GM23338 (cell line): ENCODE measurements at regions not wholly inside any gene's neighbourhood (a gene's known extent, or its start where the extent isn't known, plus 50 kb on each side); places are given as distances from the start of the nearest gene placed in this dataset.

ENCODE experiments used
- ATAC-seq: fragments of 200-7000 bp; cut with Tn5 transposase; 3 replicates; pipeline ENCODE4 v1.9.1; 2020
- DNase-seq: peaks from one replicate; pipeline ENCODE4 v3.0.0-alpha.2; 2015; ENCODE audit warnings: low spot score
- H2AFZ ChIP-seq: fragments of 200-600 bp; sonication (generic); 2 replicates; pipeline ENCODE4 v1.8.0; 2016; ENCODE audit warnings: antibody characterized with exemption, mild to moderate bottlenecking, moderate library complexity
- H3F3A ChIP-seq: fragments of 200-600 bp; sonication (generic); replicated peaks from 2 replicates; pipeline ENCODE4 v1.8.0; 2017; ENCODE audit warnings: antibody characterized with exemption, mixed run types, low read depth
- H3K27ac ChIP-seq: fragments of 200-600 bp; sonication (generic); 2 replicates; pipeline ENCODE4 v1.6.1; 2016; ENCODE audit warnings: low read depth
- H3K27me3 ChIP-seq: fragments of 200-600 bp; sonication (generic); 2 replicates; pipeline ENCODE4 v1.8.0; 2016; ENCODE audit warnings: mild to moderate bottlenecking, mixed run types, moderate library complexity; ENCODE audit not compliant: insufficient read depth
- H3K36me3 ChIP-seq: fragments of 200-600 bp; sonication (generic); 2 replicates; pipeline ENCODE4 v1.8.0; 2016; ENCODE audit warnings: mild to moderate bottlenecking; ENCODE audit not compliant: insufficient read depth
- H3K4me1 ChIP-seq: fragments of 200-600 bp; sonication (generic); 2 replicates; pipeline ENCODE4 v1.8.0; 2016; ENCODE audit warnings: mild to moderate bottlenecking, moderate library complexity; ENCODE audit not compliant: insufficient read depth
- H3K4me2 ChIP-seq: fragments of 200-600 bp; sonication (generic); 2 replicates; pipeline ENCODE4 v1.7.1; 2017; ENCODE audit warnings: mixed run types
- H3K4me3 ChIP-seq: fragments of 200-600 bp; sonication (generic); 2 replicates; pipeline ENCODE4 v1.6.1; 2016; ENCODE audit warnings: mixed run types
- H3K79me2 ChIP-seq: fragments of 200-600 bp; sonication (generic); replicated peaks from 2 replicates; pipeline ENCODE4 v1.8.0; 2017; ENCODE audit warnings: mild to moderate bottlenecking; ENCODE audit not compliant: insufficient read depth
- H3K9me2 ChIP-seq: fragments of 200-600 bp; sonication (generic); 2 replicates; pipeline ENCODE4 v1.8.0; 2017; ENCODE audit not compliant: insufficient read depth
- H4K20me1 ChIP-seq: fragments of 200-600 bp; sonication (generic); replicated peaks from 2 replicates; pipeline ENCODE4 v1.8.0; 2017; ENCODE audit warnings: mild to moderate bottlenecking; ENCODE audit not compliant: insufficient read depth
- H3K27ac Mint-ChIP-seq: 2 replicates; pipeline ENCODE4 v1.8.0; 2020; ENCODE audit warnings: inconsistent platforms, mild to moderate bottlenecking, moderate library complexity, mixed read lengths
- H3K27me3 Mint-ChIP-seq: 3 replicates; pipeline ENCODE4 v1.8.0; 2022; ENCODE audit warnings: low read depth, mild to moderate bottlenecking, moderate library complexity, mixed read lengths, inconsistent platforms; ENCODE audit not compliant: insufficient read depth, poor library complexity
- H3K36me3 Mint-ChIP-seq: 3 replicates; pipeline ENCODE4 v1.8.0; 2021; ENCODE audit warnings: low read depth, mild to moderate bottlenecking, inconsistent platforms, moderate library complexity, mixed read lengths
- H3K4me1 Mint-ChIP-seq: 3 replicates; pipeline ENCODE4 v1.8.0; 2020; ENCODE audit warnings: mild to moderate bottlenecking, inconsistent platforms, mixed read lengths
- H3K4me3 Mint-ChIP-seq: 3 replicates; pipeline ENCODE4 v1.8.0; 2021; ENCODE audit warnings: moderate library complexity, mild to moderate bottlenecking, inconsistent platforms, mixed read lengths
- H3K9me3 Mint-ChIP-seq: 3 replicates; pipeline ENCODE4 v1.8.0; 2020; ENCODE audit warnings: moderate library complexity, mild to moderate bottlenecking, inconsistent platforms, mixed read lengths
- CREB1 ChIP-seq: fragments of 250-450 bp; sonication (Bioruptor Pico); IDR thresholded peaks from 2 replicates; pipeline ENCODE4 v1.5.0; 2020; ENCODE audit warnings: low read depth, mild to moderate bottlenecking, moderate library complexity
- CTCF ChIP-seq, 2 experiments: fragments of 200-600 bp in 1 of 2; sonication (generic) in 1 of 2; conservative IDR thresholded peaks; 2 replicates each; pipeline versions ENCODE4 v1.5.1 to v1.6.1; 2016 to 2017; ENCODE audit warnings: antibody characterized with exemption in 2 of 2, low read depth in 2 of 2, mild to moderate bottlenecking in 2 of 2, moderate library complexity in 1 of 2
- EZH2 ChIP-seq: fragments of 200-600 bp; sonication (generic); IDR thresholded peaks from one replicate; pipeline ENCODE4 v1.8.0; 2017; ENCODE audit warnings: antibody characterized with exemption, mild to moderate bottlenecking, low read depth; ENCODE audit not compliant: unreplicated experiment
- EZH2phosphoT487 ChIP-seq: fragments of 200-600 bp; sonication (generic); IDR thresholded peaks from one replicate; pipeline ENCODE4 v1.8.1; 2018; ENCODE audit warnings: antibody characterized with exemption; ENCODE audit not compliant: unreplicated experiment
- JUNB ChIP-seq: IDR thresholded peaks from one replicate; pipeline ENCODE4 v1.6.1; 2016; ENCODE audit warnings: antibody characterized with exemption; ENCODE audit not compliant: unreplicated experiment
- NANOG ChIP-seq: IDR thresholded peaks from 2 replicates; pipeline ENCODE4 v1.6.1; 2016; ENCODE audit warnings: antibody characterized with exemption, borderline replicate concordance
- POLR2AphosphoS5 ChIP-seq: IDR thresholded peaks from 2 replicates; pipeline ENCODE4 v1.6.1; 2016; ENCODE audit warnings: antibody characterized with exemption, low read depth
- STAT1 ChIP-seq: IDR thresholded peaks from one replicate; pipeline ENCODE4 v1.6.1; 2016; ENCODE audit warnings: antibody characterized with exemption; ENCODE audit not compliant: unreplicated experiment
- ZNF114 ChIP-seq: fragments of 250-450 bp; sonication (Bioruptor Pico); IDR thresholded peaks from 2 replicates; pipeline ENCODE4 v1.5.0; 2020; ENCODE audit warnings: mild to moderate bottlenecking, moderate library complexity
- ZNF331 ChIP-seq: fragments of 250-450 bp; sonication (Bioruptor Pico); IDR thresholded peaks from 2 replicates; pipeline ENCODE4 v1.5.0; 2020; ENCODE audit warnings: low read depth, mild to moderate bottlenecking, moderate library complexity
- ZNF462 ChIP-seq: fragments of 250-450 bp; sonication (Bioruptor Pico); IDR thresholded peaks from 2 replicates; pipeline ENCODE4 v1.5.0; 2020; ENCODE audit warnings: mild to moderate bottlenecking, moderate library complexity
- TF ChIP-seq, protein P1 (sequence below): IDR thresholded peaks from 2 replicates; pipeline ENCODE4 v1.6.1; 2016; ENCODE audit warnings: antibody characterized with exemption
- TF ChIP-seq, protein P2 (sequence below): IDR thresholded peaks from one replicate; pipeline ENCODE4 v1.6.1; 2018; ENCODE audit warnings: antibody characterized with exemption; ENCODE audit not compliant: unreplicated experiment

GRCh38 chr2:128433911-128434550 is 115.4 kb upstream of the HS6ST1 start:
- Mint-ChIP-seq H3K27me3 (peaks cover 6% of the 10 kb centered on the region), H3K9me3 (peaks cover 14% of the 10 kb centered on the region), H3K27ac (no peak overlapping the region), H3K4me1 (no peaks in the 10 kb centered on the region), H3K4me3 (no peak overlapping the region), H3K36me3 (peaks cover 7% of the 10 kb centered on the region; the same call in 1 of the 3 replicates)
- Histone ChIP-seq H3K4me1 (no peaks in the 10 kb centered on the region), H3K4me2 (no peak overlapping the region), H3K9me2 (no peaks in the 10 kb centered on the region), H3K27ac (no peak overlapping the region), H3F3A (no peaks in the 10 kb centered on the region), H3K36me3 (no peaks in the 10 kb centered on the region), H3K79me2 (no peaks in the 10 kb centered on the region), H3K4me3 (no peak overlapping the region), H2AFZ (no peak overlapping the region), H3K27me3 (no peaks in the 10 kb centered on the region), H4K20me1 (no peaks in the 10 kb centered on the region)
- DNase-seq: no peak
- ATAC-seq: no peak
- TF ChIP-seq CTCF (conservative IDR thresholded peaks at IDR 0.05; ENCODE audit: low read depth in 2 of 2) (no peak), POLR2AphosphoS5 (no peak), ZNF331 (CRISPR knock-in tag) (no peak), STAT1 (no peak), CREB1 (no peak), EZH2 (no peak), ZNF462 (CRISPR knock-in tag) (no peak), EZH2phosphoT487 (no peak), JUNB (no peak), NANOG (no peak), ZNF114 (CRISPR knock-in tag) (no peak)
- TF ChIP-seq, protein P1, sequence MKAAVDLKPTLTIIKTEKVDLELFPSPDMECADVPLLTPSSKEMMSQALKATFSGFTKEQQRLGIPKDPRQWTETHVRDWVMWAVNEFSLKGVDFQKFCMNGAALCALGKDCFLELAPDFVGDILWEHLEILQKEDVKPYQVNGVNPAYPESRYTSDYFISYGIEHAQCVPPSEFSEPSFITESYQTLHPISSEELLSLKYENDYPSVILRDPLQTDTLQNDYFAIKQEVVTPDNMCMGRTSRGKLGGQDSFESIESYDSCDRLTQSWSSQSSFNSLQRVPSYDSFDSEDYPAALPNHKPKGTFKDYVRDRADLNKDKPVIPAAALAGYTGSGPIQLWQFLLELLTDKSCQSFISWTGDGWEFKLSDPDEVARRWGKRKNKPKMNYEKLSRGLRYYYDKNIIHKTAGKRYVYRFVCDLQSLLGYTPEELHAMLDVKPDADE: no peak
- TF ChIP-seq, protein P2, sequence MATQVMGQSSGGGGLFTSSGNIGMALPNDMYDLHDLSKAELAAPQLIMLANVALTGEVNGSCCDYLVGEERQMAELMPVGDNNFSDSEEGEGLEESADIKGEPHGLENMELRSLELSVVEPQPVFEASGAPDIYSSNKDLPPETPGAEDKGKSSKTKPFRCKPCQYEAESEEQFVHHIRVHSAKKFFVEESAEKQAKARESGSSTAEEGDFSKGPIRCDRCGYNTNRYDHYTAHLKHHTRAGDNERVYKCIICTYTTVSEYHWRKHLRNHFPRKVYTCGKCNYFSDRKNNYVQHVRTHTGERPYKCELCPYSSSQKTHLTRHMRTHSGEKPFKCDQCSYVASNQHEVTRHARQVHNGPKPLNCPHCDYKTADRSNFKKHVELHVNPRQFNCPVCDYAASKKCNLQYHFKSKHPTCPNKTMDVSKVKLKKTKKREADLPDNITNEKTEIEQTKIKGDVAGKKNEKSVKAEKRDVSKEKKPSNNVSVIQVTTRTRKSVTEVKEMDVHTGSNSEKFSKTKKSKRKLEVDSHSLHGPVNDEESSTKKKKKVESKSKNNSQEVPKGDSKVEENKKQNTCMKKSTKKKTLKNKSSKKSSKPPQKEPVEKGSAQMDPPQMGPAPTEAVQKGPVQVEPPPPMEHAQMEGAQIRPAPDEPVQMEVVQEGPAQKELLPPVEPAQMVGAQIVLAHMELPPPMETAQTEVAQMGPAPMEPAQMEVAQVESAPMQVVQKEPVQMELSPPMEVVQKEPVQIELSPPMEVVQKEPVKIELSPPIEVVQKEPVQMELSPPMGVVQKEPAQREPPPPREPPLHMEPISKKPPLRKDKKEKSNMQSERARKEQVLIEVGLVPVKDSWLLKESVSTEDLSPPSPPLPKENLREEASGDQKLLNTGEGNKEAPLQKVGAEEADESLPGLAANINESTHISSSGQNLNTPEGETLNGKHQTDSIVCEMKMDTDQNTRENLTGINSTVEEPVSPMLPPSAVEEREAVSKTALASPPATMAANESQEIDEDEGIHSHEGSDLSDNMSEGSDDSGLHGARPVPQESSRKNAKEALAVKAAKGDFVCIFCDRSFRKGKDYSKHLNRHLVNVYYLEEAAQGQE: no peak
